GDM1 (cell line): ENCODE measurements at regions not wholly inside any gene's neighbourhood (a gene's known extent, or its start where the extent isn't known, plus 50 kb on each side); places are given as distances from the start of the nearest gene placed in this dataset.

ENCODE experiments used
- DNase-seq: peaks from one replicate; lab custom pipeline; 2025; lab: John Stamatoyannopoulos, UW

- no peak for DNase-seq
Observed at GRCh38 chr7:47636433-47637175, 54.7 kb upstream of the TNS3 start.

- no peak for DNase-seq
Observed at GRCh38 chr7:47636081-47636432, 54.1 kb upstream of the TNS3 start.

GRCh38 chr7:47635091-47636080, 53.5 kb upstream of the TNS3 start:
- no peak for DNase-seq

GRCh38 chr7:47634273-47634672, 52.4 kb upstream of the TNS3 start:
- DNase-seq, result no peak

- DNase-seq, result no peak
Observed at GRCh38 chr7:47633134-47633533, 51.2 kb upstream of the TNS3 start.
